Esophagus muscularis mucosa (tissue), 3 donors: ENCODE measurements at regions not wholly inside any gene's neighbourhood (a gene's known extent, or its start where the extent isn't known, plus 50 kb on each side); places are given as distances from the start of the nearest gene placed in this dataset.

Experiments
- EP300 ChIP-seq: sonication (generic); formaldehyde crosslinking; IDR thresholded peaks from one replicate; pipeline ENCODE4 v1.6.1; 2017; ENCODE audit warnings: antibody characterized with exemption
- TF ChIP-seq, protein P1 (sequence below), 3 experiments: fragments of 200-600 bp in 2 of 3; fragments of 450-650 bp in 1 of 3; sonication (generic) in 2 of 3; IDR thresholded peaks; one replicate each; pipeline ENCODE4 v1.5.1; 2017 to 2019; ENCODE audit warnings: antibody characterized with exemption in 3 of 3, mild to moderate bottlenecking in 2 of 3, moderate library complexity in 1 of 3

DNA sequence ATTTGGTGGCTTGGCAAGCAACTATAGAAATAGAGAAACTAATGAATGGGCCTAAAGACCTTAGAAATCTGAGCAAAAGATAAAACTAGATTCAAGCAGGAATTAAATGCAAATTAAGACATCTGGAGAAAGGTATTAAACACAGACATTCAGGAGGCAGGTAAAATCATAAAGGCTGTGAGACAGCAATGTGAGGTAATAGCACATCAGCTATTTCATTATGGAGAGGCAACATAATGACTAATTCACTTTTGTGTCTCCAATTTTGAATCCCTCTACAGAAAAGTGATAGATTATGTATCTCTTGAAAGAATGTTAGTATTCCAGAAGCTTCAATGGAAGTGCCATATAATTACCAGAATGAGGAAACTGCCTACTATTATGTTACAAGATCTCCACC lies 175.9 kb upstream of the LRIG3 start:
- TF ChIP-seq, protein P1, sequence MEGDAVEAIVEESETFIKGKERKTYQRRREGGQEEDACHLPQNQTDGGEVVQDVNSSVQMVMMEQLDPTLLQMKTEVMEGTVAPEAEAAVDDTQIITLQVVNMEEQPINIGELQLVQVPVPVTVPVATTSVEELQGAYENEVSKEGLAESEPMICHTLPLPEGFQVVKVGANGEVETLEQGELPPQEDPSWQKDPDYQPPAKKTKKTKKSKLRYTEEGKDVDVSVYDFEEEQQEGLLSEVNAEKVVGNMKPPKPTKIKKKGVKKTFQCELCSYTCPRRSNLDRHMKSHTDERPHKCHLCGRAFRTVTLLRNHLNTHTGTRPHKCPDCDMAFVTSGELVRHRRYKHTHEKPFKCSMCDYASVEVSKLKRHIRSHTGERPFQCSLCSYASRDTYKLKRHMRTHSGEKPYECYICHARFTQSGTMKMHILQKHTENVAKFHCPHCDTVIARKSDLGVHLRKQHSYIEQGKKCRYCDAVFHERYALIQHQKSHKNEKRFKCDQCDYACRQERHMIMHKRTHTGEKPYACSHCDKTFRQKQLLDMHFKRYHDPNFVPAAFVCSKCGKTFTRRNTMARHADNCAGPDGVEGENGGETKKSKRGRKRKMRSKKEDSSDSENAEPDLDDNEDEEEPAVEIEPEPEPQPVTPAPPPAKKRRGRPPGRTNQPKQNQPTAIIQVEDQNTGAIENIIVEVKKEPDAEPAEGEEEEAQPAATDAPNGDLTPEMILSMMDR (IDR thresholded peaks at IDR 0.05) = no peak
- no peak for TF ChIP-seq EP300
